ENCODE measurements at regions not wholly inside any gene's neighbourhood (a gene's known extent, or its start where the extent isn't known, plus 50 kb on each side); places are given as distances from the start of the nearest gene placed in this dataset.

DNA sequence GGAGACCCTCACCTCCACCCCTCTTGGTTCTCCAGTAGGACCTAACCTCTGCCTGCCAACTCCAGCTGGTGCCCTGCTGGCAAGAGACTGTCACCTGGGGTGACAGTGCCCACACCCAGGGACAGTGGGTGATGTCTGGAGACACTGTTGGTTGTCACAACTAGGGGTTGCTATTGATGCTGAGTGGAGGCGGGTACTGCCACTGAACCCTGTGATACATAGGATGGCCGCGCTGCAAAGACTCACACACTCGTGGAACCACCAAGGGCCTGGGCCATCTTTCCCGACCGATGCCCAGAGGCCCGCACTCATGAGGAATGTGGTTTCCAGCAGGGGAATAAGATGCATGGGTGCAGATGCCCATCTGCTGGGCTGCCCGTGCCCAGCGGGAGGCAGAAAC is 143.2 kb downstream of the SHANK2 start:
- ChIA-PET POLR2A (no interaction called here), CTCF (no interaction called here)
- Histone ChIP-seq H3K4me1 (ENCODE audit: control insufficient read depth, insufficient read depth, low read length) (no peaks in the 10 kb centered on the region), H3K27ac (ENCODE audit: low read length) (no peak overlapping the region), H3K9me3 (ENCODE audit: control insufficient read depth, insufficient read depth, low read depth, low read length) (no peaks in the 10 kb centered on the region), H3K4me3 (ENCODE audit: low read depth in 2 of 2, low read length in 2 of 2) (no peak overlapping the region), H3K36me3 (ENCODE audit: control insufficient read depth, insufficient read depth, low read length) (no peaks in the 10 kb centered on the region), H3K27me3 (ENCODE audit: control insufficient read depth, insufficient read depth, low read length) (no peaks in the 10 kb centered on the region; the same call in 1 of the 2 replicates)
- TF ChIP-seq REST (IDR thresholded peaks at IDR 0.05; ENCODE audit: insufficient read depth in 1 of 2, low read depth in 2 of 2, low read length in 1 of 2): no peak
- TF ChIP-seq, protein P1, sequence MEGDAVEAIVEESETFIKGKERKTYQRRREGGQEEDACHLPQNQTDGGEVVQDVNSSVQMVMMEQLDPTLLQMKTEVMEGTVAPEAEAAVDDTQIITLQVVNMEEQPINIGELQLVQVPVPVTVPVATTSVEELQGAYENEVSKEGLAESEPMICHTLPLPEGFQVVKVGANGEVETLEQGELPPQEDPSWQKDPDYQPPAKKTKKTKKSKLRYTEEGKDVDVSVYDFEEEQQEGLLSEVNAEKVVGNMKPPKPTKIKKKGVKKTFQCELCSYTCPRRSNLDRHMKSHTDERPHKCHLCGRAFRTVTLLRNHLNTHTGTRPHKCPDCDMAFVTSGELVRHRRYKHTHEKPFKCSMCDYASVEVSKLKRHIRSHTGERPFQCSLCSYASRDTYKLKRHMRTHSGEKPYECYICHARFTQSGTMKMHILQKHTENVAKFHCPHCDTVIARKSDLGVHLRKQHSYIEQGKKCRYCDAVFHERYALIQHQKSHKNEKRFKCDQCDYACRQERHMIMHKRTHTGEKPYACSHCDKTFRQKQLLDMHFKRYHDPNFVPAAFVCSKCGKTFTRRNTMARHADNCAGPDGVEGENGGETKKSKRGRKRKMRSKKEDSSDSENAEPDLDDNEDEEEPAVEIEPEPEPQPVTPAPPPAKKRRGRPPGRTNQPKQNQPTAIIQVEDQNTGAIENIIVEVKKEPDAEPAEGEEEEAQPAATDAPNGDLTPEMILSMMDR (IDR thresholded peaks at IDR 0.05): no peak
- TF ChIP-seq POLR2AphosphoS5 (IDR thresholded peaks at IDR 0.05; ENCODE audit: low read depth, low read length): no peak
- no peak for TF ChIP-seq TCF7L2 (IDR thresholded peaks at IDR 0.05; ENCODE audit: low read depth, low read length)
- no TSS peak for BruUV-seq (replicated peaks)
- DNase-seq (ENCODE audit: low read depth, low spot score): no peak
- intact Hi-C loops (cut with micrococcal nuclease; ENCODE audit: unreplicated experiment): no loop called here
- in situ Hi-C loops (cut with HindIII; ENCODE audit: low pct_unique_long_range_greater_than_20kb, low sequenced_read_pairs): no loop called here
- ATAC-seq: no peak

GRCh38 chr11:71108013-71108865 is 144.1 kb downstream of the SHANK2 start:
- Histone ChIP-seq H3K27ac (ENCODE audit: low read length) (no peak overlapping the region), H3K4me1 (ENCODE audit: control insufficient read depth, insufficient read depth, low read length) (no peaks in the 10 kb centered on the region), H3K4me3 (ENCODE audit: low read depth in 2 of 2, low read length in 2 of 2) (no peak overlapping the region), H3K27me3 (ENCODE audit: control insufficient read depth, insufficient read depth, low read length) (no peaks in the 10 kb centered on the region), H3K9me3 (ENCODE audit: control insufficient read depth, insufficient read depth, low read depth, low read length) (no peaks in the 10 kb centered on the region), H3K36me3 (ENCODE audit: control insufficient read depth, insufficient read depth, low read length) (no peaks in the 10 kb centered on the region)
- no TSS peak for BruUV-seq (replicated peaks)
- POLR2A ChIA-PET: no interaction called here
- TF ChIP-seq REST (IDR thresholded peaks at IDR 0.05; ENCODE audit: insufficient read depth in 1 of 2, low read depth in 2 of 2, low read length in 1 of 2): no peak
- TF ChIP-seq SIN3A (IDR thresholded peaks at IDR 0.05; ENCODE audit: borderline replicate concordance, insufficient read depth, low read depth, low read length): no peak
- TF ChIP-seq POLR2AphosphoS5 (IDR thresholded peaks at IDR 0.05; ENCODE audit: low read depth, low read length): no peak
- TF ChIP-seq TCF7L2 (IDR thresholded peaks at IDR 0.05; ENCODE audit: low read depth, low read length): no peak
- TF ChIP-seq, protein P1 (IDR thresholded peaks at IDR 0.05): no peak
- ATAC-seq: no peak
- DNase-seq (ENCODE audit: low read depth, low spot score): no peak
- CTCF ChIA-PET: no interaction called here
- intact Hi-C loops (cut with micrococcal nuclease; ENCODE audit: unreplicated experiment): no loop called here
- in situ Hi-C loops (cut with HindIII; ENCODE audit: low pct_unique_long_range_greater_than_20kb, low sequenced_read_pairs): no loop called here
